ENCODE measurements at regions not wholly inside any gene's neighbourhood (a gene's known extent, or its start where the extent isn't known, plus 50 kb on each side); places are given as distances from the start of the nearest gene placed in this dataset.

DNA sequence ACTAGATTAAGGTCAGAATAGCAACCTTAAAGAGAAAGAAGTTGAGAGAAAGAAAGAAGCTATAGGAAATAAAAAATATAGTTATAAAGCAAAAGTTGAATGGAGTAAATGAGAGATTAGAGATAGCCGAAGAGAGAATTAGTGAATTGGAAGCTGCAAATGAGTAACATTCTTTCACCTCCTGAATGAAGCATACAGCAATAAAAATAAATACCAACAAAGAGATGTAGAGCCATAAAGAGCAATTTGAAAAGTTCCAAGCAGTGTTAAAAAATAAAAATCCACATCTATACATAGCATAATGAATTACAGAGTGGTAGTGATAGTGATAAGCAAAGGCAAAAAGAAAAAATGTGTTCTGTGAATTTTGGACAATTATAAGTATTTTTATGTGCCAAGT, 177.9 kb downstream of the VRK1 start:
- ChIA-PET POLR2A (no interaction called here), CTCF (interaction anchor here (1.2 to 1.3 kb wide), 3 partner anchors 12 to 20 kb away, joined by 3 read pairs; no protein-coding TSS in a partner anchor)
- no peak for DNase-seq (ENCODE audit: extremely low spot score)
- TF ChIP-seq, protein P1, sequence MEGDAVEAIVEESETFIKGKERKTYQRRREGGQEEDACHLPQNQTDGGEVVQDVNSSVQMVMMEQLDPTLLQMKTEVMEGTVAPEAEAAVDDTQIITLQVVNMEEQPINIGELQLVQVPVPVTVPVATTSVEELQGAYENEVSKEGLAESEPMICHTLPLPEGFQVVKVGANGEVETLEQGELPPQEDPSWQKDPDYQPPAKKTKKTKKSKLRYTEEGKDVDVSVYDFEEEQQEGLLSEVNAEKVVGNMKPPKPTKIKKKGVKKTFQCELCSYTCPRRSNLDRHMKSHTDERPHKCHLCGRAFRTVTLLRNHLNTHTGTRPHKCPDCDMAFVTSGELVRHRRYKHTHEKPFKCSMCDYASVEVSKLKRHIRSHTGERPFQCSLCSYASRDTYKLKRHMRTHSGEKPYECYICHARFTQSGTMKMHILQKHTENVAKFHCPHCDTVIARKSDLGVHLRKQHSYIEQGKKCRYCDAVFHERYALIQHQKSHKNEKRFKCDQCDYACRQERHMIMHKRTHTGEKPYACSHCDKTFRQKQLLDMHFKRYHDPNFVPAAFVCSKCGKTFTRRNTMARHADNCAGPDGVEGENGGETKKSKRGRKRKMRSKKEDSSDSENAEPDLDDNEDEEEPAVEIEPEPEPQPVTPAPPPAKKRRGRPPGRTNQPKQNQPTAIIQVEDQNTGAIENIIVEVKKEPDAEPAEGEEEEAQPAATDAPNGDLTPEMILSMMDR (IDR thresholded peaks at IDR 0.05; ENCODE audit: control extremely low read depth, extremely low read depth, low read depth, missing control alignments) = no peak

DNA sequence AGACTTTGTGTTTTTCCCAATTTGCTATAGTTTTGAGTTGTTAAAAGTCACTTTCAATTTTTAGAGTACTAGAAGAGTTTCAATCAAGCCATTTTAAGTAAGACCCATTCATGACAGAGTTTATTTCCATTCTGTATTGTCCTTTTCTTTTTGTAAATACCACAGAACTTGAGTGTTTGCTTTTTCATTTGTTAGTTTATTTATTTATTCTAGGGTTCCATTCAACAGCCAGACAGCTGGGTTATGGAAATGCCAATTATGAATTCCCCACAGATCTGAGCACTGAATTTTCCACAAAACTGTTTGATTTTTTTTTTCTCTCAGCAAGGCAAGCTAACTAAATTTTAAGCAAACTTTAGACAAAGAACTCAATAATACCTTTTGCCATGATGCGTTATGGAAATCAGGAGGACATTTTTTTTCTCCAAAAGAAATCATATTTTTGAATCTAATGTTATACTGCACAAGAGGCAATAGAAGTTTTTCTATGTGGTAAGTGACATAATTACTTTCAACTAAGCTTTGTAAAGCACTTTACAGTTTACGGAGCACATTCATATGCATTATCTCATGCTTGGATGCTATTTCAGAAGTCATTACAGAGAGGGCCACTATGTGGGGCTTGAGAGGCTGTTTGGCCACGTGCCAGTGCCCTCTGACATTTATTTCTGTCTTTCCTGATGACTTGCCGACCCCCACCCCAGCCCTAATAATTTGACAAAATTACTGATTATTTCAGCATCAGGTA, 181.5 kb downstream of the VRK1 start:
- TF ChIP-seq, protein P1 (IDR thresholded peaks at IDR 0.05; ENCODE audit: control extremely low read depth, extremely low read depth, low read depth, missing control alignments) = no peak
- DNase-seq (ENCODE audit: extremely low spot score) = no peak
- POLR2A ChIA-PET = no interaction called here
- CTCF ChIA-PET = no interaction called here

DNA sequence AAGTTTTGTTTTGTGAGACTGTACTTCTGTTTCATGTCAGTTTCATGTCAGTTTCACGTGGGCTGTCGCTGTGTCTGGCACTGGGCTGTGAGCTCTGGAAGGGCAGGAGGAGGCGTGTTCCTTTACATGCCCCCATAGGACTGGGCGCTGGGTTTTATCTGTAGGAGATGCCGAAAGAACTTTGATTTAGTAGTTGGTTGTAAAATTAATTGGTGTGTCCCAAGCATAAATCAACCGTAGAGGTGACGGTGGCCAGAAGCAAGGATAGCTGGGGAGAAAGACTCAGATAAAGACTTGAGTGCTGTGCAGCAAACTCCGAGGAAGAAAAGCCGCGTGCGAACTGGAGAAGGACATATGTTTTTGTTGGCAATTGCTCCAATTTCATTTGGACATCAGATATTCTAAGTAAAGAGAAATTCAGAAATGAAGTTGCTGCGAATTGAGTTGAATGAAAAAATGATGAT, 182.5 kb downstream of the VRK1 start:
- no peak for DNase-seq (ENCODE audit: extremely low spot score)
- TF ChIP-seq, protein P1 (IDR thresholded peaks at IDR 0.05; ENCODE audit: control extremely low read depth, extremely low read depth, low read depth, missing control alignments) = no peak
- POLR2A ChIA-PET = no interaction called here
- CTCF ChIA-PET = interaction anchor here (0.9 kb wide), 1 partner anchor 15 kb away, joined by 3 read pairs; no protein-coding TSS in a partner anchor

DNA sequence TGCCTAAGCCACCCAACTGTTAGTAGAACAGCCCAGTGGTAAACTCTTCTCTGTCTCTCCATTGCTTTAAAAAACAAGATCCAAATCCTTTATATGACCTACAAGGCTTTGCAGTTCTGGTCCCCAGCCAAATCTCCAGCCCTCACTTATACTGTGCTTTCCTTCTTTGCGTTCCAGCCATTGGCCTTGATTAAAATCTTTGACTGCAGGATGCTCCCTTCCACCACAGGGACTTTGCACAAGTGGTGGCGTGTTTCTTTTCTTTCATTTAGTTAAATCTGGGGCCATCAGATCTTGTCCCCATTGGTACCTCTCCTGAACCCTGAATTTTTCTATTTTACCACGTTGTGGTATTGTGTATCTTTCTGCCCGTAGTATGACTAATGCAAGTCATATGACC, 183.7 kb downstream of the VRK1 start:
- CTCF ChIA-PET = no interaction called here
- POLR2A ChIA-PET = no interaction called here
- TF ChIP-seq, protein P1 (IDR thresholded peaks at IDR 0.05; ENCODE audit: control extremely low read depth, extremely low read depth, low read depth, missing control alignments) = no peak
- DNase-seq (ENCODE audit: extremely low spot score) = no peak

DNA sequence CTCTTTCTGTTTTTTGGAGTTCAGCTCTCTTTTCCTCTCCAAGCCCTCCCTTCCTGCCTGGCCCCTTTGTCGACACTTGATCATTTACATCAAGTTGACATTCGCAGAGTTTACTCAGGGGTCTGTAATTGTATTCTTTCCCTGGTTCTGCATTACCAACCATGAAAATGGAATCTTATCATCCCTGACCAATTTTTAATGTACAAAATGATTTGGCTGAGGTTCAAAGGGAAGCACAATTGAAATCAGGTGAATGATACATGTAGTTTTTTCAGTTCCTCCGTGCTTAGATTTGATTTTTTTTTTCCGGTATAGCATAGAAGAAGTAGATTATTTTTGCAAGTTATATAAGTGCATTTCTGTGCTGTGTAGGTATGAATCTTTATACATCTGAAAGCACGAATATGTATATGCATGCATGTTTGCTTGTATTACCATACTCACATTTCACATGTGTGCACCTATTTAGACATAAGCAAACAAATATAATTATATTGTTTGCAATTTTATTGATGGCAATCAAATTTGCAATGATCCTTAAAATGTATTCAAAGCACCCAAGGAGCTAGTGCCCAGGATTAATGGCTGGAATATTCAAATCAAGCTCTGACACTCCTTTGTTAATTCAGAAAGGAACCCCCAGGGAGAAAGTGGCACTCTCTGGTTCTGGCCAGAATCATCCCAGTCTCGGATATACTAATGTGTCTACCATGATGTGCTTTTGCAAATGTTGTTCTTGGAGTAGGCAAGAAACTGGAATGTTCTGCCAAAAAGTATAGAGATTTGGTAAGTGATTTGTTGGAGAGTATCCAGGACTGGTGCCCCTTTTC, 189.3 kb downstream of the VRK1 start:
- TF ChIP-seq, protein P1 (IDR thresholded peaks at IDR 0.05; ENCODE audit: control extremely low read depth, extremely low read depth, low read depth, missing control alignments) = no peak
- ChIA-PET POLR2A (no interaction called here), CTCF (no interaction called here)
- DNase-seq (ENCODE audit: extremely low spot score) = no peak

DNA sequence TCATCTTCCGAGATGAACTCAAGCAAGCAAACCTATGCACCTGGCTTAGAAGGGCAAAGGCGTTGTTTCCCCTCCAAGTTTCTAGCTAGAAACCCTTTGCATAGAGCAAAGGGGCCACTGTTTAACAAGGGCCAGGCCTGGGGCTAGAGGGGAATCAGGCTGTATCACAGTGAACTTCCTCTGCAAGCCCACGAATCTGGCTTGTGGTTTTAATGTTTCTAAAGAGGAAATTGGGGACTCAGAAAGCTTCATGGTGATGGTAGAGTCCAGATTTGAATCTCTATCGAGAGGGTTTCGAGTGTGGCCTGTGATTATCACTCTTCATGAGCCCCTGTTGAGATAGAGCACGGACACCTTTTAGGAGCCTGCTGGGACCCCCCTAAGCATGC, 189.9 kb downstream of the VRK1 start:
- ChIA-PET CTCF (no interaction called here), POLR2A (no interaction called here)
- TF ChIP-seq, protein P1 (IDR thresholded peaks at IDR 0.05; ENCODE audit: control extremely low read depth, extremely low read depth, low read depth, missing control alignments) = no peak
- no peak for DNase-seq (ENCODE audit: extremely low spot score)
